T-helper 22 cell (primary cell): ENCODE measurements at regions not wholly inside any gene's neighbourhood (a gene's known extent, or its start where the extent isn't known, plus 50 kb on each side); places are given as distances from the start of the nearest gene placed in this dataset.
"Not testable (repeated sequence)": the region's sequence is repeated elsewhere in the genome, so short reads cannot be mapped to it uniquely, and the experiment has no call there.

ENCODE experiments used
- DNase-seq: peaks from one replicate; pipeline ENCODE4 v3.0.0-alpha.2; 2020; ENCODE audit warnings: low read depth

GRCh38 chr4:184281231-184282139 is 63.8 kb upstream of the ENPP6 start:
- DNase-seq = no peak

GRCh38 chr4:184280591-184281071 is 63.0 kb upstream of the ENPP6 start:
- peak; percentile 23 for DNase-seq

- no peak for DNase-seq
Observed at GRCh38 chr4:184280137-184280536, 62.5 kb upstream of the ENPP6 start.

- DNase-seq = no peak
Observed at GRCh38 chr4:184279496-184280061, 61.9 kb upstream of the ENPP6 start.

GRCh38 chr4:184277769-184278168 is 60.1 kb upstream of the ENPP6 start:
- not testable (repeated sequence) for DNase-seq

GRCh38 chr4:184277010-184277409 is 59.3 kb upstream of the ENPP6 start:
- DNase-seq = not testable (repeated sequence)

- not testable (repeated sequence) for DNase-seq
Observed at GRCh38 chr4:184276346-184276745, 58.7 kb upstream of the ENPP6 start.

GRCh38 chr4:184275766-184276165 is 58.1 kb upstream of the ENPP6 start:
- DNase-seq = no peak

- no peak for DNase-seq
Observed at GRCh38 chr4:184274286-184274951, 56.7 kb upstream of the ENPP6 start.

- DNase-seq = no peak
Observed at GRCh38 chr4:184273166-184274147, 55.8 kb upstream of the ENPP6 start.

GRCh38 chr4:184270808-184271413 is 53.2 kb upstream of the ENPP6 start:
- no peak for DNase-seq

- DNase-seq = no peak
Observed at GRCh38 chr4:184269879-184270430, 52.3 kb upstream of the ENPP6 start.

GRCh38 chr4:184268584-184269160 is 51.0 kb upstream of the ENPP6 start:
- no peak for DNase-seq

- peak; percentile 37 for DNase-seq
Observed at GRCh38 chr4:184267673-184268583, 50.3 kb upstream of the ENPP6 start.
